Fibroblast of skin of left biceps (primary cell): ENCODE measurements at regions not wholly inside any gene's neighbourhood (a gene's known extent, or its start where the extent isn't known, plus 50 kb on each side); places are given as distances from the start of the nearest gene placed in this dataset.
A peak's percentile ranks its signal among the peaks of the same experiment; 100 is the strongest.

Source experiments
- DNase-seq, 2 experiments: peaks; one replicate each; pipeline ENCODE4 v3.0.0-alpha.2; 2013; ENCODE audit warnings: low read depth in 2 of 2

GRCh38 chr17:83178533-83179304, 99.3 kb downstream of the METRNL start:
- no peak for DNase-seq

GRCh38 chr17:83179374-83179773, 100.0 kb downstream of the METRNL start:
- no peak for DNase-seq

GRCh38 chr17:83179811-83180210, 100.4 kb downstream of the METRNL start:
- no peak for DNase-seq

- DNase-seq: no peak
These were observed 101.0 kb downstream of the METRNL start for GRCh38 chr17:83180264-83180995.

GRCh38 chr17:83180996-83181481, 101.6 kb downstream of the METRNL start:
- no peak for DNase-seq

- DNase-seq: no peak
These were observed 102.7 kb downstream of the METRNL start for GRCh38 chr17:83181991-83182619.

GRCh38 chr17:83182620-83183101, 103.3 kb downstream of the METRNL start:
- no peak for DNase-seq

- DNase-seq: no peak
These were observed 103.9 kb downstream of the METRNL start for GRCh38 chr17:83183145-83183948.

- no peak for DNase-seq
These were observed 104.6 kb downstream of the METRNL start for GRCh38 chr17:83183951-83184506.

- no peak for DNase-seq
These were observed 105.9 kb downstream of the METRNL start for GRCh38 chr17:83185023-83186002.

- DNase-seq: no peak
These were observed 106.8 kb downstream of the METRNL start for GRCh38 chr17:83186226-83186625.

GRCh38 chr17:83186751-83187421, 107.5 kb downstream of the METRNL start:
- no peak for DNase-seq

GRCh38 chr17:83187782-83188311, 108.4 kb downstream of the METRNL start:
- no peak for DNase-seq

GRCh38 chr17:83189044-83190003, 109.9 kb downstream of the METRNL start:
- peak in 1 of 2 experiments; percentile 31 for DNase-seq

GRCh38 chr17:83190004-83190385, 110.6 kb downstream of the METRNL start:
- DNase-seq: no peak

- DNase-seq: no peak
These were observed 111.4 kb downstream of the METRNL start for GRCh38 chr17:83190601-83191387.
